HG02885 (cell line): ENCODE measurements at regions not wholly inside any gene's neighbourhood (a gene's known extent, or its start where the extent isn't known, plus 50 kb on each side); places are given as distances from the start of the nearest gene placed in this dataset.

Experiments
- ATAC-seq: cut with Tn5 transposase; IDR thresholded peaks from one replicate; pipeline ENCODE4 v1.9.1; 2021; ENCODE audit warnings: mild to moderate bottlenecking; ENCODE audit not compliant: unreplicated experiment, poor library complexity

DNA sequence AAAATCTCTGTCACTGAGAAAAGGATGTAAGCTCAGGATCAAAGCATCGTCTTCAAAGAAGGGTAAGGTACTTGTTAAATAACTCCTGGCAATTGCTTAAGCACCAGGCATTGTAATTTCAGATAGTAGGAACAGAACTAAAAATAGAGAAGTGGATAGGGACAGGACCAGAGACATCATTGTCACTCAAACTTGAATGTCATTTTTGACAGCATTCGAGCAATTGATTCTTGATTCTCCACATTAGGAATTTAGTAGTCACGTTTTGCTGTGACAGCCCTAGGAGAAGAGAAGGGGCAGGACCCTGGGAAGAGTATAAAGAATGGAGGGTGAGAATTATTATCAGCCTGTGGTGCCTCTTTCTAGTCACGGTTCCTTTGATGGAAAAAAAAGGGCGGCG is 50.1 kb upstream of the BACH2 start:
- no peak for ATAC-seq
